Posterior cingulate gyrus (tissue), 11 donors: ENCODE measurements at regions not wholly inside any gene's neighbourhood (a gene's known extent, or its start where the extent isn't known, plus 50 kb on each side); places are given as distances from the start of the nearest gene placed in this dataset.
A peak's percentile ranks its signal among the peaks of the same experiment; 100 is the strongest.
"Not testable (repeated sequence)": the region's sequence is repeated elsewhere in the genome, so short reads cannot be mapped to it uniquely, and the experiment has no call there.

Experiments
- DNase-seq, 10 donors: peaks; one replicate each; pipeline versions ENCODE4 v3.0.0 to v3.0.0-alpha.2; 2020 to 2021; ENCODE audit warnings: mixed read lengths in 3 of 10
- intact Hi-C: fragments of 100-400 bp; cut with DNase I; formaldehyde crosslinking; loops from one replicate; pipeline ENCODE4 v1.15.1; 2023

DNA sequence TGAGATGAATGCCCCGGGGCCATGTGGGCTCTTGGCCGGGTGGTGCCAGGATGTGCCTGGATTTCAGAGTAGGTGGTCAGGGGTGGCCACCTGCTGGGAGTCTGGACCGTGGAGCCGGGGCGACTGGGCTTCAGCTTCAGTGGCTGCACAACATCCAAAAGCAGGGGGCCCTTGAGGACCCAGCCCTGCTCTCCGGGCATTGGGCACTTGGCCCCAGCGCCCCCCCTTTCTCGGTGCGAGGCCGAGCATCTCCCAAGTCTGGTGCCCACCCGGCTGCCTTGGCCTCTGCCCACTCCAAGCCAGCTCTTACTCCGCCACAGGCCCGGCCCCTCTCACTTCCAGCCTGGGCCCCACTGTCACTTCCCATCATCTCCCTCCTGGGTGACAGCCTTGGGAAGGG, 4429.0 kb upstream of the TPTE start:
- DNase-seq, intact Hi-C loops: not testable (repeated sequence)

- DNase-seq, result peak in 2 of 10 donors; percentile 10 to 20
- intact Hi-C loops, result not testable (repeated sequence)
Observed at GRCh38 chr21:6093419-6093818, 4428.0 kb upstream of the TPTE start.

- DNase-seq, result peak in 2 of 10 donors; percentile 29 to 35
Observed at GRCh38 chr21:6093870-6094269, 4427.5 kb upstream of the TPTE start.

GRCh38 chr21:6095304-6095703, 4426.1 kb upstream of the TPTE start:
- DNase-seq, intact Hi-C loops: not testable (repeated sequence)

More at GRCh38 chr21:6093870-6094269, 4427.5 kb upstream of the TPTE start:
- intact Hi-C loops, result not testable (repeated sequence)

DNA sequence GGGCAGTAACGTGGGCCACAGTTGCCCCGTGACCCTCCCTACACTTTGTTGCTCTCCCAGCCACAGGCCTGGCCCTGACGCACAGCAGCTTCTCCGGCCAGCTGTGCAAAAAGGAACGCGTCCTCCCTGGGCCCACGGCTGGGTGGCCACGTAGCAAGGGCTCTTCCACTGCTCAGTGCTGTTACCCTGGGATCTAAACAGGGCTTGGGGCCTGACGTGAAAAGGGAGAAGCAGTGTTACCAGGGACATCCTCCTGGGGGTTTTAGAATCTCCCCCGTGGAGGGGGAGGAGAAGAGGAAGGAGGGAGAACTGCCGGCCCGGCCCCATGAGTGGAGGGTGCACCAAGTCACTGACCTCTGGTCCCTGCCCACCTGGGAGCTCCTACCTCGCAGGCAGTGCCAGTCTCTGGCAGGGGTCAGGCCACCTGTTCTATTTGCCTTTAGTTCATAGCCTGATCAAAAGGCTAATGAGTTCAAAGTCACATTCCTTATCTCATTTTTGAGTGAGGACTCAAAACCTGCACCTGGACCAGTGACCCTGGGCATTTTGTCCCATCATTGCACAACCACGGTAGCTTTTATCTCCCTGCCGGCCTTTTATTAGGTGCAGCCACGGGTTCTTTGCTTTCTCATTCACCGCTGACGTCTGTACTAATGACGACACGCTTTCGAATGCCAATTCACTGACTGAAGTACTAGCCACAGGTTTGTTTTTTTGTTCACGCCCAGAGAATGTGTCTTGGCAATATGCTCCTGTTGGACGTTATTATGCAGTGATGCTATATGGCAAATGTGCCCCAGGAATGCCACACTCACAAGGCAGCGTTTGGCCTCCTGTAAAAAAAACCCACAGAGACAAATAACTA, 4424.6 kb upstream of the TPTE start:
- intact Hi-C loops, DNase-seq: not testable (repeated sequence)

DNA sequence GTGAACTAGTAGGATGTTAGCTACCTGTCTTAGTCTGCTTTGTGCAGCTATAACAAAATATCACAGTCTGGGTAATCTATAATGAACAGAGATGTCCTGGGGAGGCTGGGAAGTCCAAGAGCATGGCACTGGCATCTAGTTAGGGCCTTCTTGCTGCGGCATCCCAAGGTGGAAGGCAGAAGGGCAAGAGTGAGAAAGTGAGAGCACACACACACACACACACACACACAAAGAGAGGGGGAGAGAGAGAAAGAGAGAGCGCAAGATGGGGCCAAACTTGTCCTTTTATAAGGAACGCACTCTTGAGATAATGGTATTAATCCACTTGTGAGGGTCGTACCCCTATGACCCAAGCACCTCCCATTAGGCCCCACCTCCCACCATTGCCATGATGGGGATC, 4423.6 kb upstream of the TPTE start:
- DNase-seq, intact Hi-C loops: not testable (repeated sequence)

DNA sequence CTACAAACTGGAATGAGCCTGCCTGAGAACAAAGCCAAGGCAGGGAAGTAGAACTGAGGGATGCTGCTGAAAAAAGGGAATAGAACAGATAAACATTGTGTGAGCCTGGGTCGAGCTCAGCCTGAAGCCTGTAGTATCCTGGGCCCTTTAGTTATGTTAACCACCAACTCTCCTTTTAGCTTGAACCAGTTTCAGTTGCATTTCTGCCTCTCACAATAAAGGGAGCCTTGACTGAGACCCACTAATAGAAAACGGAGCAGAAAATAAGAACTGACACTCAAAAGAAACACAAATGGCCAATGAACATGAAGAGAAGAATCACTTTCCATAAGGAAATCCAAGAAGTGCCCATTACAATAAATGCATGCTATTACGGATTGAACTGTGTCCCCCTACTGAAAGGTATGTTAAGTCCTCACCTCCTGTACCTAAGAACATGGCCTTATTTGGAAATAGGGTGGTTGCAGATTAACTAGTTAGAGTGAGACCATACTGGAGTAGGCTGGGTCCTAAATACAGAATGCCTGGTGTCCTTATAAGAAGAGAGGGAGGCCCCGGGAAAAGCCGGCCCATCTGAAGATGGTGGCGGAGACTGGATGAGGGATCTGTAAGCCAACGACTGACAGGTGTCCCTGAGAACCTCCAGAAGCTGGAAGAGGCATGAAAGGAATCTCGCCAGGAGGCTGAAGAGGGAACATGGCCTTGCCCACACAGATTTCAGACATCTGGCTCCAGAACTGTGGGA, 4423.0 kb upstream of the TPTE start:
- DNase-seq, intact Hi-C loops: not testable (repeated sequence)

GRCh38 chr21:6101588-6101987, 4419.8 kb upstream of the TPTE start:
- intact Hi-C loops, DNase-seq: not testable (repeated sequence)

DNA sequence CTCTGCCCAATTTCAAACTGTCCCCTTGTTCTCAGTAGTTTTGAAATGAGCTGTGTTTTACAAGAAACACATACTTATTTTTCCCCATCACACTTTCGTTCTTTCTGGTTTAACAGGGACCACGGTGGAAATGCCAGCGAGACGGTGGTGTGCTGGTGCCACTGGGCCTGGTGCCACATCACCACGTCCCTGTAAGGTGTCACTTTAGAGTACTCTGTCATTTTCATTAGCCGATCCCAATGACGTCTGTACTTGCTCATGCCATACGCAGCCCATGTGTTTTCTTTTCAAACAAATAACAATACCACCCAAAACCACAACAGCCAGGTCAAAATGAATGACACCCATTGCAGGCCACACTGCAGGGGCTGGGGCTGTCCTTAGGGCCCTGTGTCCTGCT, 4416.8 kb upstream of the TPTE start:
- intact Hi-C loops, result not testable (repeated sequence)

DNA sequence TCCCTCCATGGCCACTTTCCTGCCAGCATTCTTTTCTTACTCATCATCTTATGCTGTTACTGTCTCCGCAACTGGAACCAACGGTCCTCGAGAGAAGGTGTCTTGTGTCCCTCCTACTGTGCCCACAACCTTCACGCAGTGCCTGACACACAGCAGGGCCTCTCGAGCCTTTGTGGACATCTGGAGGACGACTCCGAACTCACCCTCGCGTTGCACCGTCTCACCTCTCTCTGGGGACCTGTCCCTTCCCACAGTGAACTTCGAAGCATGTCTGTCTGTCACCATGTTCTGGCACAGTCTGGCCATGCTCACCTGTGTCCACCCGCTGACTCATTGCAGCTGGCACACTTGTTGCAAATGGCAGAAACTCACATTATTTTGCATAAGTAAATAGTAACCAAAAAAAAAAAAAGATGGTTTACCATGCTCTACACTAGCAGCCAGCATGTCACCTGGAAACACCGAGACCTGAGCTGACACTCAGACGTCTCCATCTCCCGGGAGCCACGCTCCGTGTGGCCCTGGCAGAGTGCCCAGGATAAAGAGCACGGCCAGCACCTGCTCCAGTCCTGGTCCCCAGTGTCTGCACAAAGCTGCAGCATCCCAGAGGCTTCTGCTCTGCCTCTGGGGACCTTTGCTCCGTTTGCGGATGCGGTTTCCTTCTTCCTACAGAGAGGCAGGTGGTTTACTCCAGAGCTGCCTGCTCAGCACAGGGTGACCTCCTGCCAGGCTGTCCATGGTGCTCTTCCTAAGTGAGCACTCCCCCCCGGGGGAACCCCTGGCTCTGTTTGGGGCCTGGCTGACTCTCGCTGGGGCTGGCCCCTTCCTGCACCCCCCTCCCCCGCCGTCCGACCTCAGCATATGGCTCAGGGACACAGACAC, 4414.5 kb upstream of the TPTE start:
- intact Hi-C loops, DNase-seq: not testable (repeated sequence)

More for the DNA sequence above, 4416.8 kb upstream of the TPTE start:
- DNase-seq, result not testable (repeated sequence)

DNA sequence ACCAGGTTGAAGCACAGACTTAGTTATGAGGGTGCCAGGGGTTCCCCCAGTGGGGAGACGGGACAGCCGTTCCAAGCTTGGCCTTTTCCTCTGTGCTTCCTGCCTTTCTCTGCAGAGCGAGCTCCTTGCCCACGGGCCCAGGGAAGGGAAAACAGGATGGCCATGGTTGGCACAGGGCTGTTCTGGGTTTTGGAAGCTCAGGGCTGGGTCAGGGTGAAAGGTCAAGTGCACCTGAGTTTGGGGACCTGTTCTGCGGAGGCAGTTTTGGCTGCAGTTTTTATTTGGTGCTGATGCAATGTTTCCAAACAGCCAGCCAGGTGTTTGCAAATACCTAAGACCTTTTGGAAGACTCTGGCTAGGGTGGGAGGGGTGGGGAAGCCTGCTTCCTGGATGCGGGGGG, 4412.5 kb upstream of the TPTE start:
- DNase-seq, intact Hi-C loops: not testable (repeated sequence)

DNA sequence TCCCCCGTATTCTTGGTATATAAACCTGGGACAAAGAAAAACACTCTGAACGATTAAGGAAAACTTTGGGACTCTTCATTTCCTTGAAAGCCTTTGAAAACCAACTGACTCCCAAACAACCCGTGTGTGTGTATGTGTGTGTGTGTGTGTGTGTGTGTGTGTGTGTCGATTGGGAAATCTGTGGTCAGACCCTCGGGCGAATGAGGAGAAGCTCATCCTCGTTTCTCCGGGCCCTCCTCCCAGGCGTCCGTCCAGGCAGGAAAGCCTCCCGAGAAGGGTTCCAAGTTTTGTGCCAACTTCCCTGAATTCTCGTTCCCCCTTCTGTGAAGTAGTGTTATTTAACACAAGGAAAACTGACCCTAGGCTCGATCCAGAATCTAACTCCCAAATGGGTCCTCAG, 4411.6 kb upstream of the TPTE start:
- intact Hi-C loops, result not testable (repeated sequence)
- peak in 2 of 10 donors; percentile 6 to 7 for DNase-seq

GRCh38 chr21:6110716-6111343, 4410.6 kb upstream of the TPTE start:
- intact Hi-C loops, DNase-seq: not testable (repeated sequence)

DNA sequence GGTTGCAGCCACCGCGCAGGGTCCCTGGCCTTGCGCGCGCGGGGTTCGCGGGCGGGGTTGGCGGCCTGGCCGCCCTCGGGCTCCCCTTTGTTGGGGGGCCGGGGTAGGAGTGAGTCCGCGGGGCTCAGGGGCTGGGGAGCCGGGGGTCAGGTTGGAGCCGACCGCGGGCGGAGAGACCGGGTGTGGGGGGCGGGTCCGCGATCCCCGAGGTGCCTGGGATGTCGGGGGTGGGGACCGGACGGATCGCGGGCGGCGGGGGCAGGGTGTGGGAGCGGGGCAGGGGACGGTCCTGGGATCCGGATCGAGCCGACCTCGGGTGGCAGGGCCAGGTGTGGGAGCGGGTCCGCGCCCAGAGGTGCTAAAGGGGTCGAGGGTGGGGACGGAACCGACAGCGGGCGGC, 4410.0 kb upstream of the TPTE start:
- intact Hi-C loops, DNase-seq: not testable (repeated sequence)

DNA sequence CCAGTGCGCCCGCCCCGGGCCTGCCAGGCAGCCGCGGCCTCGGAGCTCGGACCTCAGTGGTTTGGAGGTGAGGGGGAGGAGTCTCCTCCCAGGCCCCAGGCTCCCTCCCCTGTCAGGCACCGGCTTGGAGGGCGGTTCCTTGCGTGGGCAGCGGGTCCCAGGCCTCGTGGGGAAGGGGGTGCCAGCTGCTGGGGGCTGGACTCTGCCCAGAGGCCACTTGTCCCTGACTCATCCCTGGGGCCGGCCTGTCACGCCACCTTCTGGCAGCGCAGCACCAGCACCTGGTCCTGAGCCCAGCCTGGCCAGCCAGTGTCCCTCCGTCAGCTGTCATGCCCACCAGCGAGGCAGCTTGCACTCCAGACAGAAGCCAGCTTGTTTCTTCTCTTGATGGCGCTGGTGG, 4403.0 kb upstream of the TPTE start:
- DNase-seq, result peak in 2 of 10 donors; percentile 14 to 39
- intact Hi-C loops, result not testable (repeated sequence)

GRCh38 chr21:6120863-6121262, 4400.5 kb upstream of the TPTE start:
- intact Hi-C loops, result not testable (repeated sequence)
- DNase-seq, result peak in 2 of 10 donors; percentile 45 to 52

GRCh38 chr21:6122629-6123028, 4398.8 kb upstream of the TPTE start:
- DNase-seq, result peak in 1 of 10 donors; percentile 2
- intact Hi-C loops, result not testable (repeated sequence)

- DNase-seq, intact Hi-C loops: not testable (repeated sequence)
Observed at GRCh38 chr21:6123224-6123623, 4398.2 kb upstream of the TPTE start.

DNA sequence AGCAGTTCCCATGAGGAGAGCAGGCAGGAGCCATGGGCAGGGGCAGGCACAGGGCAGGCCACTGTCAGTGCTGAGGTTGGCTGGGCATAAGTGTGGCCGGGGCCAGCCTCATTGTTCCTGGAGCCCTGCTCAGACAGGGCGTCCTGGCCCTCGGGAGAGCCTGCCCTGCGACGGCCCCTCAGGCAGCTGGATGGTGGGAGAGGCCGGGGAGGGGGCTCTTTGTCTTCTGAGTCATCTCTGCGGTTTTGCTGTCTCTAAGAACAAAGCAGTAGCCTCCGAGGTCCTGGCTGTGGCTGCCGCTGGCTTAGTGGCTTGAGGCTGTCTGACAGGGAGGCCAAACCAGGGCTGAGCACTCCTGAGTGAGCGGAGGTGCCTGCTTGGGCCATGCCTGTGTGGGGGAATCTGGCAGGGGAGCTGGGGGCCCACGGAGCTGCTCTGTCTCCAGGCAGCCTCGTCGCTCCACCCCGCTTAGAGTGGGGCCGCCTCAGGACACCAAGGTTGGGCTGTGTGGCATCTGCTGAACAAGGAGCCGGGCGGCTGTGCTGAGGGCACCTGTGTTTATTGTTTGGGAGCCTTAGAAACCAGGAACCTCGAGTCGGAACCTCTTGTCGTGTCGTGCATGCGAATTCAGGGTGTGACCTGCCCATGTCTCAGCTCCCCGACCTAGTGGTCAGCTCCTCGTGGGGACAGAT, 4395.7 kb upstream of the TPTE start:
- intact Hi-C loops, result not testable (repeated sequence)
- DNase-seq, result peak in 2 of 10 donors; percentile 3 to 8
